GM21723 (cell line): ENCODE measurements at regions not wholly inside any gene's neighbourhood (a gene's known extent, or its start where the extent isn't known, plus 50 kb on each side); places are given as distances from the start of the nearest gene placed in this dataset.
"Not testable (repeated sequence)": the region's sequence is repeated elsewhere in the genome, so short reads cannot be mapped to it uniquely, and the experiment has no call there.

Experiments used
- ATAC-seq: cut with Tn5 transposase; IDR thresholded peaks from one replicate; pipeline ENCODE4 v1.9.1; 2021; ENCODE audit warnings: mild to moderate bottlenecking, moderate library complexity; ENCODE audit not compliant: unreplicated experiment

- ATAC-seq = peak; percentile 55
These were observed 110.2 kb upstream of the UMPS start for GRCh38 chr3:124619887-124620599.

GRCh38 chr3:124620600-124621063 lies 109.6 kb upstream of the UMPS start:
- peak; percentile 79 for ATAC-seq

- no peak for ATAC-seq
These were observed 108.8 kb upstream of the UMPS start for GRCh38 chr3:124621498-124621897.

- no peak for ATAC-seq
These were observed 105.2 kb upstream of the UMPS start for GRCh38 chr3:124625074-124625473.

GRCh38 chr3:124627501-124627908 lies 102.7 kb upstream of the UMPS start:
- no peak for ATAC-seq

GRCh38 chr3:124628863-124629262 lies 101.4 kb upstream of the UMPS start:
- no peak for ATAC-seq

- no peak for ATAC-seq
These were observed 100.8 kb upstream of the UMPS start for GRCh38 chr3:124629497-124629896.

GRCh38 chr3:124630960-124631359 lies 99.3 kb upstream of the UMPS start:
- no peak for ATAC-seq

- no peak for ATAC-seq
These were observed 98.5 kb upstream of the UMPS start for GRCh38 chr3:124631727-124632126.

- no peak for ATAC-seq
These were observed 97.6 kb upstream of the UMPS start for GRCh38 chr3:124632566-124633140.

- ATAC-seq = no peak
These were observed 96.7 kb upstream of the UMPS start for GRCh38 chr3:124633524-124633923.

- no peak for ATAC-seq
These were observed 95.8 kb upstream of the UMPS start for GRCh38 chr3:124634210-124635168.

GRCh38 chr3:124635169-124635539 lies 95.1 kb upstream of the UMPS start:
- no peak for ATAC-seq

GRCh38 chr3:124636101-124636862 lies 94.0 kb upstream of the UMPS start:
- no peak for ATAC-seq

- no peak for ATAC-seq
These were observed 93.4 kb upstream of the UMPS start for GRCh38 chr3:124636863-124637296.

- ATAC-seq = peak; percentile 80
These were observed 90.6 kb upstream of the UMPS start for GRCh38 chr3:124639406-124640237.

GRCh38 chr3:124640635-124641306 lies 89.5 kb upstream of the UMPS start:
- ATAC-seq = no peak

- no peak for ATAC-seq
These were observed 86.8 kb upstream of the UMPS start for GRCh38 chr3:124643453-124643852.

GRCh38 chr3:124646186-124646585 lies 84.1 kb upstream of the UMPS start:
- not testable (repeated sequence) for ATAC-seq
